Stomach (tissue), 4 donors: ENCODE measurements at regions not wholly inside any gene's neighbourhood (a gene's known extent, or its start where the extent isn't known, plus 50 kb on each side); places are given as distances from the start of the nearest gene placed in this dataset.

ENCODE experiments used
- POLR2A ChIP-seq, 4 donors: fragments of 450-650 bp; IDR thresholded peaks; one replicate each; pipeline ENCODE4 v1.6.1; 2016; ENCODE audit warnings: antibody characterized with exemption in 4 of 4, control low read depth in 2 of 4, mild to moderate bottlenecking in 1 of 4, moderate library complexity in 1 of 4
- POLR2AphosphoS5 ChIP-seq, 3 donors: sonication (generic); formaldehyde crosslinking; IDR thresholded peaks; one replicate each; pipeline ENCODE4 v1.6.1; 2016; ENCODE audit warnings: antibody characterized with exemption in 3 of 3
- TF ChIP-seq, protein P1 (sequence below), 7 experiments: fragments of 450-650 bp in 4 of 7; fragments of 200-600 bp in 3 of 7; sonication (generic) in 3 of 7; IDR thresholded peaks; one replicate each; pipeline ENCODE4 v1.5.1; 2016 to 2019; ENCODE audit warnings: antibody characterized with exemption in 7 of 7, control low read depth in 2 of 7, mild to moderate bottlenecking in 1 of 7

DNA sequence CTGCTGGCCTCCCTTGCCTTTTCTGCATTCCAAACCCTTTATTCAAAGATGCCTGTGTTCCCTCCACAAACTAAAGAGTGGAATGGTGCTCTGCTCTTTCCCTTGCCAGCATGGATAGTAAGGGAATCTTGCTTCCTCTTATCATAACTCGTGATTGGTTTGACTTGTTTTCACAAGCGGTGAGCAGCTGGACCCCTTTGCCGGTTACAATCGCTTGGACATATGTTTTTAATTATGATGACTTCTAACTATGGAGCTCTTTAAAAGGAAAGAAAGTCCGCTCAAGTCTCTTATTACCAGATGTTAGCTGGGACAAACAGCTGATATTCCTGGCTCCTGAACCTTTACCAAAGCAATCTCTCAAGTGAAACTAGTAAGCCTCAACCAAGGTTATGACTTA lies 1094.7 kb downstream of the UQCRFS1 start:
- TF ChIP-seq, protein P1, sequence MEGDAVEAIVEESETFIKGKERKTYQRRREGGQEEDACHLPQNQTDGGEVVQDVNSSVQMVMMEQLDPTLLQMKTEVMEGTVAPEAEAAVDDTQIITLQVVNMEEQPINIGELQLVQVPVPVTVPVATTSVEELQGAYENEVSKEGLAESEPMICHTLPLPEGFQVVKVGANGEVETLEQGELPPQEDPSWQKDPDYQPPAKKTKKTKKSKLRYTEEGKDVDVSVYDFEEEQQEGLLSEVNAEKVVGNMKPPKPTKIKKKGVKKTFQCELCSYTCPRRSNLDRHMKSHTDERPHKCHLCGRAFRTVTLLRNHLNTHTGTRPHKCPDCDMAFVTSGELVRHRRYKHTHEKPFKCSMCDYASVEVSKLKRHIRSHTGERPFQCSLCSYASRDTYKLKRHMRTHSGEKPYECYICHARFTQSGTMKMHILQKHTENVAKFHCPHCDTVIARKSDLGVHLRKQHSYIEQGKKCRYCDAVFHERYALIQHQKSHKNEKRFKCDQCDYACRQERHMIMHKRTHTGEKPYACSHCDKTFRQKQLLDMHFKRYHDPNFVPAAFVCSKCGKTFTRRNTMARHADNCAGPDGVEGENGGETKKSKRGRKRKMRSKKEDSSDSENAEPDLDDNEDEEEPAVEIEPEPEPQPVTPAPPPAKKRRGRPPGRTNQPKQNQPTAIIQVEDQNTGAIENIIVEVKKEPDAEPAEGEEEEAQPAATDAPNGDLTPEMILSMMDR (IDR thresholded peaks at IDR 0.05) = no peak
- TF ChIP-seq POLR2AphosphoS5 (IDR thresholded peaks at IDR 0.05) (no peak), POLR2A (IDR thresholded peaks at IDR 0.05) (no peak)
